Loucy (cell line): ENCODE measurements at regions not wholly inside any gene's neighbourhood (a gene's known extent, or its start where the extent isn't known, plus 50 kb on each side); places are given as distances from the start of the nearest gene placed in this dataset.

ENCODE experiments used
- H2AFZ ChIP-seq: fragments of 200-600 bp; sonication (generic); 2 replicates; pipeline ENCODE4 v1.6.0; 2016; ENCODE audit warnings: antibody characterized with exemption, mild to moderate bottlenecking, low read length, moderate library complexity
- H3F3A ChIP-seq: fragments of 200-600 bp; 2 replicates; pipeline ENCODE4 v1.6.0; 2016; ENCODE audit warnings: antibody characterized with exemption, low read depth, mild to moderate bottlenecking
- H3K27me3 ChIP-seq: fragments of 200-600 bp; sonication (generic); 2 replicates; pipeline ENCODE4 v1.6.1; 2014; ENCODE audit warnings: low read length, mild to moderate bottlenecking; ENCODE audit not compliant: insufficient read depth, poor library complexity, severe bottlenecking
- H3K36me3 ChIP-seq: fragments of 200-600 bp; sonication (generic); 2 replicates; pipeline ENCODE4 v1.6.1; 2016; ENCODE audit warnings: low read length; ENCODE audit not compliant: insufficient read depth
- H3K4me1 ChIP-seq: fragments of 200-600 bp; sonication (generic); 2 replicates; pipeline ENCODE4 v1.5.1; 2014; ENCODE audit warnings: low read length, mild to moderate bottlenecking; ENCODE audit not compliant: insufficient read depth, poor library complexity, severe bottlenecking
- H3K4me2 ChIP-seq: fragments of 200-600 bp; sonication (generic); 2 replicates; pipeline ENCODE4 v1.6.0; 2014; ENCODE audit warnings: antibody characterized with exemption, low read length, low read depth, mild to moderate bottlenecking; ENCODE audit not compliant: poor library complexity, severe bottlenecking
- H3K4me3 ChIP-seq: fragments of 200-600 bp; sonication (generic); 2 replicates; pipeline ENCODE4 v1.5.1; 2014; ENCODE audit warnings: low read length, mild to moderate bottlenecking, mixed read lengths; ENCODE audit not compliant: poor library complexity, severe bottlenecking
- H3K79me2 ChIP-seq: fragments of 200-600 bp; sonication (generic); 2 replicates; pipeline ENCODE4 v1.6.1; 2014; ENCODE audit warnings: low read length; ENCODE audit not compliant: insufficient read depth
- H3K9ac ChIP-seq: fragments of 200-600 bp; sonication (generic); 2 replicates; pipeline ENCODE4 v1.6.0; 2014; ENCODE audit warnings: mild to moderate bottlenecking, low read depth, low read length, moderate library complexity; ENCODE audit not compliant: poor library complexity, severe bottlenecking
- H3K9me2 ChIP-seq: fragments of 200-600 bp; sonication (generic); replicated peaks from 2 replicates; pipeline ENCODE4 v1.6.1; 2016; ENCODE audit warnings: low read depth, low read length, mixed read lengths
- H3K9me3 ChIP-seq: fragments of 200-600 bp; sonication (generic); 2 replicates; pipeline ENCODE4 v1.6.1; 2014; ENCODE audit warnings: mild to moderate bottlenecking, antibody characterized with exemption, low read length, low read depth; ENCODE audit not compliant: insufficient read depth
- H4K20me1 ChIP-seq: fragments of 200-600 bp; sonication (generic); 2 replicates; pipeline ENCODE4 v1.6.0; 2014; ENCODE audit warnings: antibody characterized with exemption, low read length, mild to moderate bottlenecking; ENCODE audit not compliant: insufficient read depth, poor library complexity, severe bottlenecking
- EZH2phosphoT487 ChIP-seq: fragments of 200-600 bp; IDR thresholded peaks from 2 replicates; pipeline ENCODE4 v1.6.1; 2018; ENCODE audit warnings: antibody characterized with exemption, mild to moderate bottlenecking, moderate library complexity, borderline replicate concordance
- TF ChIP-seq, protein P1 (sequence below): fragments of 200-600 bp; sonication (generic); conservative IDR thresholded peaks from 2 replicates; pipeline ENCODE4 v1.5.1; 2014; ENCODE audit warnings: mild to moderate bottlenecking, antibody characterized with exemption, low read length

DNA sequence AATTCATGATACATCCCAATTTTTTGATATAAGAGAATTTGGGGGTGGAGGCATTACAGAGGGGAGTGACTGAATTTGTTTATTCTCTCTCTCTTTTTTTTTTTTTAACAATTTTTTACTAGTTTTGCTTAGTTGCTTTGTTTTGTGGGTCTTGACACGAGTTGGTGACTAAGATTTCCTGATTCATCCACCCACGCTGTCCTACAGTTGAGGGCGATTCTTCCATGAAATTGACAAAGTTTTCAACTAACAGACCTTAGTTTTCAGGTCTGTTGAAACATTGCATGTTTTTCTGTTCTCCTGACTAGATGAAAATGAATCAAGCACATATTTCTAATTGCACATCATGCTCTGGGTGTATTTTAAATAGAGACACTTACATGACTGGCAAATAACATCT is 613.8 kb downstream of the TFAP2B start:
- no peak overlapping the region for H3K9ac ChIP-seq
- H3K36me3 ChIP-seq: no peaks in the 10 kb centered on the region
- H3K9me2 ChIP-seq: no peaks in the 10 kb centered on the region
- H3K9me3 ChIP-seq: no peaks in the 10 kb centered on the region
- no peak overlapping the region for H3K4me2 ChIP-seq
- H3K27me3 ChIP-seq: no peaks in the 10 kb centered on the region
- no peaks in the 10 kb centered on the region for H3K79me2 ChIP-seq
- H2AFZ ChIP-seq: no peak overlapping the region
- TF ChIP-seq EZH2phosphoT487: no peak
- no peaks in the 10 kb centered on the region for H3K4me1 ChIP-seq
- H3F3A ChIP-seq: no peaks in the 10 kb centered on the region
- no peaks in the 10 kb centered on the region for H4K20me1 ChIP-seq
- H3K4me3 ChIP-seq: no peak overlapping the region

DNA sequence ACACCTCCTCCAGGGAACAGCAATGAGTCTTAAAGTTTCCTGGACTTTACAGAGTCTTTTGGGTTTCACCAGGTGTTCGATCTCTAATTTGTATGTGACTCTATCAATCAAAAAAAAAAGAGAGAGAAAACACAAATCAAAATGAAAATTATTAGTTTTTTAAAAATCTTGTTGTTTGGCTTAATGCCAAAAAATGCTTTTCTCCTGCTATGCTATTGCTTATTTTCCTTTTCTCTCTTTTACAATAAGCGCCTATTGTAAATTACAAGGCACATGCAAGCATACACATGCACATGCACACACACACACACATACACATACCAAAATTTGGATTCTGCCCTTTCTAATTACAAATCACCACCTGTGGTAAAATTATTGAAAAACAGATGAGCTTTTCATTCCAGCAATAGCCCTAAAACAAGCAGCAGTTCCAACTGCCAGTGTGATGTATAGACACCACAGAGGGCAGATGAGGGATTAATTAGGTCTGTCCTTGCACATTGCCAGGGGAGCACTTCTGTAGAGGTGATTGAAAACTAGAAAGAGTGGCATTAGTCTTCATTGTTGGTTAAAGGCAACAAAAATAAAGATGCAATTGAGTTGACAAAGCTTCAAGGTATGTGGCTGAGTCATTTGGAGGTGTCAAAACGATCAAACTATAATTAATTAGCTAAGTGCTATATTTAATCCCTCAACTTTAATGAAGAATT is 631.7 kb downstream of the TFAP2B start:
- no peaks in the 10 kb centered on the region for H3K9me2 ChIP-seq
- no peaks in the 10 kb centered on the region for H4K20me1 ChIP-seq
- H3K4me3 ChIP-seq: no peak overlapping the region
- H3K9ac ChIP-seq: no peak overlapping the region
- no peaks in the 10 kb centered on the region for H3K79me2 ChIP-seq
- H2AFZ ChIP-seq: no peak overlapping the region
- H3K9me3 ChIP-seq: no peaks in the 10 kb centered on the region
- H3K36me3 ChIP-seq: no peaks in the 10 kb centered on the region
- no peaks in the 10 kb centered on the region for H3K4me1 ChIP-seq
- no peak overlapping the region for H3K4me2 ChIP-seq
- TF ChIP-seq EZH2phosphoT487: no peak
- TF ChIP-seq, protein P1, sequence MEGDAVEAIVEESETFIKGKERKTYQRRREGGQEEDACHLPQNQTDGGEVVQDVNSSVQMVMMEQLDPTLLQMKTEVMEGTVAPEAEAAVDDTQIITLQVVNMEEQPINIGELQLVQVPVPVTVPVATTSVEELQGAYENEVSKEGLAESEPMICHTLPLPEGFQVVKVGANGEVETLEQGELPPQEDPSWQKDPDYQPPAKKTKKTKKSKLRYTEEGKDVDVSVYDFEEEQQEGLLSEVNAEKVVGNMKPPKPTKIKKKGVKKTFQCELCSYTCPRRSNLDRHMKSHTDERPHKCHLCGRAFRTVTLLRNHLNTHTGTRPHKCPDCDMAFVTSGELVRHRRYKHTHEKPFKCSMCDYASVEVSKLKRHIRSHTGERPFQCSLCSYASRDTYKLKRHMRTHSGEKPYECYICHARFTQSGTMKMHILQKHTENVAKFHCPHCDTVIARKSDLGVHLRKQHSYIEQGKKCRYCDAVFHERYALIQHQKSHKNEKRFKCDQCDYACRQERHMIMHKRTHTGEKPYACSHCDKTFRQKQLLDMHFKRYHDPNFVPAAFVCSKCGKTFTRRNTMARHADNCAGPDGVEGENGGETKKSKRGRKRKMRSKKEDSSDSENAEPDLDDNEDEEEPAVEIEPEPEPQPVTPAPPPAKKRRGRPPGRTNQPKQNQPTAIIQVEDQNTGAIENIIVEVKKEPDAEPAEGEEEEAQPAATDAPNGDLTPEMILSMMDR: no peak
- no peaks in the 10 kb centered on the region for H3F3A ChIP-seq
- H3K27me3 ChIP-seq: no peaks in the 10 kb centered on the region

DNA sequence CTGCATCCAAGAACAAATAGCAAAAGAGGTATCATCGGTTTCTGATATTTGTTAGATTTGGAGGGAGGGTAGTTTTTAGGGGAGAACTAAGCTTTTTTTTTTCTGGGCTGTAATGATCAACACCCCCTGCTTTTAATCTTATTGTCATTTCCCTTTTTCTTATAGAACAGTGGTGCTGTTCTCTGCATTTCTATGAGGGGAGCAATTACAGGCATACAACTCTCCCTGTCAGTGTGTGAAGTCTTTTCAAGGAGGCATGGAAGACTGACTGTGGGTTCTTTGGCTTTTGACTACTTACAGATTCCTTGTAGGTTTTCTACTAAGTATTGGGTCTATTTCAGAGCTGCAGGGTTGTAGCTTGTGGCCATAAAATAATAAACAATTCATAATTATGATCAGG is 632.3 kb downstream of the TFAP2B start:
- TF ChIP-seq EZH2phosphoT487: no peak
- TF ChIP-seq, protein P1: no peak

DNA sequence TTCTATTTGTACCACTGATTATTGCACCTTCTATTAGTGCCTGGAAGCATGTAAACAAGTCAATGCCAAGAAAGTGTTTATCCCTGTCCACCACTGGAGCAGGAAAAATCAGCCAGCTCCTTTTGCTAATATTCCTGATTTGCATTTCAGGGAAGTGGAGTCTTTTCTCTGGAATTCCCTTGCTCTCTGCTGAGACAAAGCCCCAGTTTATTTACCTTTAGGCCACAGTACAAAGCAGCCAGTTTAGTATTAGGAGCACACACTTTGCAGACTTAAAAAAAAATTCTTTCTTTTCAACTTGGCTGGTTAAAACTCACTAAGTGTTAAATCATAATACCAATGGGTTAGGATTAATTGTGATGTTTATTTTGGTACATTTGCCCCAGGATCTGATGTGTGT is 631.1 kb downstream of the PKHD1 start:
- Histone ChIP-seq H3K4me2 (no peak overlapping the region), H3K9me2 (no peaks in the 10 kb centered on the region), H3K4me3 (no peak overlapping the region), H3K36me3 (no peaks in the 10 kb centered on the region), H3K4me1 (no peaks in the 10 kb centered on the region), H3F3A (no peaks in the 10 kb centered on the region), H3K9ac (no peak overlapping the region), H3K27me3 (no peaks in the 10 kb centered on the region), H2AFZ (no peak overlapping the region), H3K79me2 (no peaks in the 10 kb centered on the region), H3K9me3 (no peaks in the 10 kb centered on the region), H4K20me1 (no peaks in the 10 kb centered on the region)
- TF ChIP-seq, protein P1: no peak
- TF ChIP-seq EZH2phosphoT487: no peak

More for the DNA sequence above, 632.3 kb downstream of the TFAP2B start:
- no peaks in the 10 kb centered on the region for H3K79me2 ChIP-seq
- no peaks in the 10 kb centered on the region for H3K4me1 ChIP-seq
- H3K9me3 ChIP-seq: no peaks in the 10 kb centered on the region
- no peaks in the 10 kb centered on the region for H4K20me1 ChIP-seq
- no peaks in the 10 kb centered on the region for H3F3A ChIP-seq
- no peaks in the 10 kb centered on the region for H3K36me3 ChIP-seq
- H3K9me2 ChIP-seq: no peaks in the 10 kb centered on the region
- H3K9ac ChIP-seq: no peak overlapping the region
- no peak overlapping the region for H3K4me2 ChIP-seq
- H3K27me3 ChIP-seq: no peaks in the 10 kb centered on the region
- H3K4me3 ChIP-seq: no peak overlapping the region
- H2AFZ ChIP-seq: no peak overlapping the region
